ENCODE measurements at regions not wholly inside any gene's neighbourhood (a gene's known extent, or its start where the extent isn't known, plus 50 kb on each side); places are given as distances from the start of the nearest gene placed in this dataset.

DNA sequence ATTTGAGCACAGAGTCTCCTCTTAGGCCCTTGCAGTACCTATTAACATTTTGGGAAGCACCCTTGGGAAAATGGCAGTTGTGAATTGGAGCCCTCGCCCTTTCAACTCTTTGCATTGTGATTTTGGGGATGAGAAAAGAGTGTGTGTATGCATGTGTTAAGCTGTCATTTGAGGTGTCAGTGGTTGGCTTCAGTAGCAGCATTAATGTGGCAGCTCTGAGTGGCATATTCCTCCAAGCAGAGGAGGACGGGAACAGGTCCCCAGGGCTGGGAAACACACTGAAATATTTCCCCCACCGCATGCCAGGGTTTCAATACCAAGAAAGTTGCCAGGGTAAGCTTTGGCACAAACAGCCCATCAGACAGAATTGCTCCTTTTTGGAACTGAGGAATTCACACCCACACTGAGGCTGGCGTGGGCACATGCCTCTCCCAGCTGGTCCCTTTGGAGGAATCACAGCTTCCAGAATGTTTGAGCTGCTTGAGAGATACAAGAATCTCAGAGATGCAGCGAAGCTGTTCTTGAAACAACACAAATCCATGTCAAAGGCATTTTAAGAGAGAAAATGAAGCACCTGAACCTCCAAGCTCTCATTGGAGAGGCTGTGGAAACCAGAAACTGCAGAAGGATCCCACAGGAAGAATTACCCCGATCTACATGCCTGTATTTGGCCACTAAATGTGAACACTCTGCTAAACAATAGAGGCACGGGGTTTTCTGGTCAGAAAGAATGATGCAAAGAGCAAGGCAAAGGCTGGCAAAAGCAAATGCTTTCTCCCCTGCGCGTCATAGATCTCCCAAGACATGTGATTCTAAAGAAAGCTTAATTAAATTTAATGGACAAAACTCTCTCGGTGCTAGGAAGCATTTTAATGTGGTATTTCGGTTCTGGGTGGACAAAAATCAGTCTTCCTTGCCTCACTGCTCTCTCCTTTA lies 67.2 kb upstream of the RCN1 start:
- TF ChIP-seq, protein P1, sequence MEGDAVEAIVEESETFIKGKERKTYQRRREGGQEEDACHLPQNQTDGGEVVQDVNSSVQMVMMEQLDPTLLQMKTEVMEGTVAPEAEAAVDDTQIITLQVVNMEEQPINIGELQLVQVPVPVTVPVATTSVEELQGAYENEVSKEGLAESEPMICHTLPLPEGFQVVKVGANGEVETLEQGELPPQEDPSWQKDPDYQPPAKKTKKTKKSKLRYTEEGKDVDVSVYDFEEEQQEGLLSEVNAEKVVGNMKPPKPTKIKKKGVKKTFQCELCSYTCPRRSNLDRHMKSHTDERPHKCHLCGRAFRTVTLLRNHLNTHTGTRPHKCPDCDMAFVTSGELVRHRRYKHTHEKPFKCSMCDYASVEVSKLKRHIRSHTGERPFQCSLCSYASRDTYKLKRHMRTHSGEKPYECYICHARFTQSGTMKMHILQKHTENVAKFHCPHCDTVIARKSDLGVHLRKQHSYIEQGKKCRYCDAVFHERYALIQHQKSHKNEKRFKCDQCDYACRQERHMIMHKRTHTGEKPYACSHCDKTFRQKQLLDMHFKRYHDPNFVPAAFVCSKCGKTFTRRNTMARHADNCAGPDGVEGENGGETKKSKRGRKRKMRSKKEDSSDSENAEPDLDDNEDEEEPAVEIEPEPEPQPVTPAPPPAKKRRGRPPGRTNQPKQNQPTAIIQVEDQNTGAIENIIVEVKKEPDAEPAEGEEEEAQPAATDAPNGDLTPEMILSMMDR (IDR thresholded peaks at IDR 0.05; ENCODE audit: control extremely low read depth, extremely low read depth, low read depth, missing control alignments) = no peak
- CTCF ChIA-PET = interaction anchor here (1.4 to 2.8 kb wide), 4 partner anchors 17 to 29 kb away, joined by 3 to 8 read pairs (median 4); no protein-coding TSS in a partner anchor
- POLR2A ChIA-PET = no interaction called here
- no peak for DNase-seq (ENCODE audit: extremely low spot score)

DNA sequence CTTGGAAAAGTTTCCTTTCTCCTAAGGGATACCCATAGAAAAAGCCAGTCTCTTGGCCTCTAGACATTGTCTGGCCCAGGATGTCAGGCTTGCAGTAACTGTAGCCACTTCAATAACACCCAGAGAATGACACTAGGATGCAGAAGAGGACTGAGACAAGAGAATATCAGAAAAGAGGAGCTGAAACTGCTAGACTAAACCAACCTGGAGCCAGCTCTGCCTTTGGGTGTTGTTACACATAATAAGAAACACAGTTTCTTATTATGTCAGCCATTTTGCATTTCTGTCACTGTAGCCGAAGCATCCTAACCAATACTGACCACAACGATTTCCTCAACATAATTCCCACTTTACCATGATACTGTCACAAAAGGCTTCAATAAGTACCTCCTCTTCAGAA lies 72.2 kb upstream of the RCN1 start:
- TF ChIP-seq, protein P1 (IDR thresholded peaks at IDR 0.05; ENCODE audit: control extremely low read depth, extremely low read depth, low read depth, missing control alignments) = no peak
- DNase-seq (ENCODE audit: extremely low spot score) = no peak
- CTCF ChIA-PET = interaction anchor here (1.2 kb wide), 1 partner anchor 33 kb away, joined by 4 read pairs; no protein-coding TSS in a partner anchor
- POLR2A ChIA-PET = no interaction called here

DNA sequence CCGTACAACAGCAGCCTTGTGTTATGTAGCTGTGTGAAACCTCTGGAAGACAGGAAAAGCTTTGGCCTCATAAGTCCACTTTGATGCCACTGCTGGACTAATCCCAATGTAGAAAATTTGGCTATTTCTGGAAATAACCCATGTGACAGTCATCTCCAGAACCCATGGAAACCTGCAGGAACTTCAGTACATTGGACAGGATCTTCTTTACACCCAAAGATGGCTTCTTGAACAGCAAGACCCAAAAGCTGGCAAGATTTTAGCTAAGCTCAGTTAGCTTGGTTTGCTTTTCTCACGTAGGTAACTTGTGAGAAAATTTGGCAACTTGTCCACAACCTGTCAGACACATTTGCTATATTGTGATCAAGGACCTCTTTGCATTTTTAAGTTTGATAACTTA lies 74.8 kb upstream of the RCN1 start:
- TF ChIP-seq, protein P1 (IDR thresholded peaks at IDR 0.05; ENCODE audit: control extremely low read depth, extremely low read depth, low read depth, missing control alignments) = no peak
- DNase-seq (ENCODE audit: extremely low spot score) = no peak
- CTCF ChIA-PET = interaction anchor here (0.7 to 2.5 kb wide), 5 partner anchors 9 to 160 kb away, joined by 3 to 11 read pairs (median 5); no protein-coding TSS in a partner anchor
- POLR2A ChIA-PET = no interaction called here

DNA sequence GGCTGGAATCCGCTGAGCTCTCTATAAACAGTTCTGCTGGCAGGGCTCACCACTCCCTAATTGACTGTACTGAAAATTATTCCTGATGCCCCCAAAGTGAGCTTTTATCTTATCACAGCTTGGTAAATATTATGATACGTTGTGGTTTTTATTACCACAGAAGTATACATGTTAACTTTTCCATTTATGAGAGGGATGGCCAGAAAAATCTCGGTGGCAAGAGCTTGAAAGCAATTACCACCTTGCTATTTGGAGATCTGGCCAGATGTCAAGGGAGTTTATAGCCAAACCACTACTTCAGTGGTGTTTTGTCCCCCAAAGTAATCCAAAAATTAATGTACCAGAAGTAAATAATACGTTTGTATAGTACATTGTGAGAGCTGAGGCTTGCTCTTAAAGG lies 75.4 kb upstream of the RCN1 start:
- TF ChIP-seq, protein P1 (IDR thresholded peaks at IDR 0.05; ENCODE audit: control extremely low read depth, extremely low read depth, low read depth, missing control alignments) = no peak
- CTCF ChIA-PET = interaction anchor here (0.7 to 2.5 kb wide), 5 partner anchors 8 to 161 kb away, joined by 3 to 11 read pairs (median 5); no protein-coding TSS in a partner anchor
- DNase-seq (ENCODE audit: extremely low spot score) = no peak
- POLR2A ChIA-PET = no interaction called here

DNA sequence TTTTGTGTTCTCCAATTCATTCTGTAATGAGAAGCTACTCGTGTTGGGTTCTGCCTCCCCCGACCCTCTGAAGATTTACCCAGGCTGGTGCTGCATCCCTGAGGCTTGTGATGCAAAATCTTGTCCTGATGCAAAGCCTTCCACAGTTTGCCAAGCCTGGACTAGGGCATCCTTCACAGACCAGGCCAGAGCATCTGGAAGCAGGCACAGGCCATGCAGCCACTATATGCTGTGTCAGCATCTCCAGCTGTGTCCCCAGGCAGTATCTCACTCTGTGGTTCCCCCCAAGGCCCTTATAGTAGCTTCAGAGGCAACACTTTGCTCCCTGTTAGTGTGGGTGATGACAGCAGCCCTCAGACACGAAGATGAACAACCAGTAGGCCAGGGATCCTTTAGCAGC lies 77.3 kb upstream of the RCN1 start:
- ChIA-PET POLR2A (no interaction called here), CTCF (no interaction called here)
- DNase-seq (ENCODE audit: extremely low spot score) = no peak
- TF ChIP-seq, protein P1 (IDR thresholded peaks at IDR 0.05; ENCODE audit: control extremely low read depth, extremely low read depth, low read depth, missing control alignments) = no peak

DNA sequence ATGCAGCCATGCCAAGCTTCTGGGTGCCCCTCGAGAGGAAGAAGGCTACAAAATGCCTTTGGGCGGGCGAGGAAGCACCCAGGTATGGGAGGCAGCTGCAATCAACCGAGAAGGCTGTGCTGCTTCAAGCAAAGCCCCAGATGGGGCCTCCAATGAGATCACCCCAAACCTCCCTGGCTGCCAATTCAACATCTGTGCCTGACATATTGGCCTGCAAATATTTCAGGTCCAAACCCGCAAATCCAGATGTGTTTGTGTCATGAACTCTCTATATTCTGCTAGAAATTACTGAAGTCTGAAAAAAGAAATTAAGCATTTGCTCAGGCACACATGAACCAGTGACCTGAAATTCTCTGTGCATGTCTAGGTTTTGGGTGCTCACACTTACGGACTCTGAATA lies 78.8 kb upstream of the RCN1 start:
- CTCF ChIA-PET = interaction anchor here (0.8 kb wide), 1 partner anchor 164 kb away, joined by 3 read pairs; no protein-coding TSS in a partner anchor
- TF ChIP-seq, protein P1 (IDR thresholded peaks at IDR 0.05; ENCODE audit: control extremely low read depth, extremely low read depth, low read depth, missing control alignments) = no peak

More for the DNA sequence above, 78.8 kb upstream of the RCN1 start:
- POLR2A ChIA-PET = no interaction called here
- DNase-seq (ENCODE audit: extremely low spot score) = no peak
